Astrocyte (in vitro differentiated cells and primary cell): ENCODE measurements at regions not wholly inside any gene's neighbourhood (a gene's known extent, or its start where the extent isn't known, plus 50 kb on each side); places are given as distances from the start of the nearest gene placed in this dataset.

ENCODE experiments used
- EZH2 ChIP-seq: IDR thresholded peaks from 2 replicates; pipeline ENCODE4 v1.6.1; 2012; ENCODE audit warnings: mild to moderate bottlenecking, low read length, inconsistent platforms; ENCODE audit not compliant: insufficient read depth
- TF ChIP-seq, protein P1 (sequence below): IDR thresholded peaks from 2 replicates; pipeline ENCODE4 v1.5.1; 2011; ENCODE audit warnings: low read depth, mild to moderate bottlenecking, inconsistent platforms, low read length, moderate library complexity; ENCODE audit not compliant: insufficient read depth

DNA sequence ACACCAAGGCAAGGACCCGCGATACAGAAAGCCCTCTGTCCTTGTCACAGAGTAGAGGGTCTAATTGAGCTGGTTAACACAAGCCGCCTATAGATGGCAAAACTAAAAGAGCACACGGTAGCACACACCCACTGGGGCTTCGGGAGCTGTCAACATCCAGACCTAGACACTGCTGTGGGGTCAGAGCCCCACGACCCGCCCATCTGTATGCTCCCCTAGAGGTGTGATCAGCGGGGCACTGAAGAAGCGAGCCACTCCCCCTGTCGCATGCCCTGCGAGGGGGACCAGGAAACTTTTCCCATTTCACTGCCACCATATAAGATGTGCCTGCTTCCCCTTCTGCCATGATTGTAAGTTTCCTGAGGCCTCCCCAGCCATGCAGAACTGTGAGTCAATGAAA, 1255.8 kb upstream of the CDH8 start:
- TF ChIP-seq, protein P1, sequence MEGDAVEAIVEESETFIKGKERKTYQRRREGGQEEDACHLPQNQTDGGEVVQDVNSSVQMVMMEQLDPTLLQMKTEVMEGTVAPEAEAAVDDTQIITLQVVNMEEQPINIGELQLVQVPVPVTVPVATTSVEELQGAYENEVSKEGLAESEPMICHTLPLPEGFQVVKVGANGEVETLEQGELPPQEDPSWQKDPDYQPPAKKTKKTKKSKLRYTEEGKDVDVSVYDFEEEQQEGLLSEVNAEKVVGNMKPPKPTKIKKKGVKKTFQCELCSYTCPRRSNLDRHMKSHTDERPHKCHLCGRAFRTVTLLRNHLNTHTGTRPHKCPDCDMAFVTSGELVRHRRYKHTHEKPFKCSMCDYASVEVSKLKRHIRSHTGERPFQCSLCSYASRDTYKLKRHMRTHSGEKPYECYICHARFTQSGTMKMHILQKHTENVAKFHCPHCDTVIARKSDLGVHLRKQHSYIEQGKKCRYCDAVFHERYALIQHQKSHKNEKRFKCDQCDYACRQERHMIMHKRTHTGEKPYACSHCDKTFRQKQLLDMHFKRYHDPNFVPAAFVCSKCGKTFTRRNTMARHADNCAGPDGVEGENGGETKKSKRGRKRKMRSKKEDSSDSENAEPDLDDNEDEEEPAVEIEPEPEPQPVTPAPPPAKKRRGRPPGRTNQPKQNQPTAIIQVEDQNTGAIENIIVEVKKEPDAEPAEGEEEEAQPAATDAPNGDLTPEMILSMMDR, result no peak
- no peak for TF ChIP-seq EZH2
